HCT116 (cell line): ENCODE measurements at regions not wholly inside any gene's neighbourhood (a gene's known extent, or its start where the extent isn't known, plus 50 kb on each side); places are given as distances from the start of the nearest gene placed in this dataset.

Experiments used
- ATAC-seq: fragments of 200-7000 bp; cut with Tn5 transposase; 2 replicates; pipeline ENCODE4 v1.9.1; 2020; ENCODE audit warnings: mild to moderate bottlenecking, moderate library complexity
- BruUV-seq: library from RNA; stranded (reverse); fragments of 400-500 nt; replicated peaks from 2 replicates; lab custom pipeline; 2021; lab: Mats Ljungman, UMichigan
- CTCF ChIA-PET: fragments of 300-600 bp; sonication (Branson Sonifier 250); formaldehyde crosslinking; loops from one replicate; lab custom pipeline; 2021; ENCODE audit warnings: antibody characterized with exemption; lab: Charles Lee
- POLR2A ChIA-PET: fragments of 300-600, 350-600 bp; sonication (Branson Sonifier 250); formaldehyde crosslinking; loops from one replicate; lab custom pipeline; 2021; ENCODE audit warnings: antibody characterized with exemption; lab: Charles Lee
- RAD21 ChIA-PET, 2 experiments: fragments of 300-600 bp; sonication (Branson Sonifier 250); formaldehyde crosslinking; loops; one replicate each; lab custom pipeline; 2023; ENCODE audit warnings: low total read pairs in 2 of 2; ENCODE audit not compliant: uncharacterized antibody in 2 of 2, unreplicated experiment in 2 of 2, low non-redundant PET in 1 of 2; lab: Charles Lee
- DNase-seq: peaks from one replicate; pipeline ENCODE4 v3.0.0-alpha.2; 2010; ENCODE audit warnings: low read depth, low spot score
- H2AFZ ChIP-seq: fragments of 200-600 bp; shearing (Covaris generic), sonication (generic); 2 replicates; pipeline ENCODE4 v1.6.1; 2017; ENCODE audit warnings: low read depth, mixed run types, mixed read lengths, antibody characterized with exemption, low read length; ENCODE audit not compliant: poor library complexity, severe bottlenecking
- H3K27ac ChIP-seq: 2 replicates; pipeline ENCODE4 v1.5.1; 2012; ENCODE audit warnings: low read depth, low read length
- H3K27me3 ChIP-seq: fragments of 200-600 bp; sonication (generic); 2 replicates; pipeline ENCODE4 v1.6.1; 2016; ENCODE audit warnings: mixed run types, low read length, mixed read lengths; ENCODE audit not compliant: insufficient read depth
- H3K36me3 ChIP-seq, 2 experiments: fragments of 200-500 bp in 1 of 2; fragments of 200-600 bp in 1 of 2; sonication (Bioruptor generic) in 1 of 2; sonication (generic) in 1 of 2; 2 replicates each; pipeline versions ENCODE4 v1.5.1 to v1.6.1; 2014 to 2016; ENCODE audit warnings: low read length in 2 of 2, inconsistent platforms in 1 of 2, mixed read lengths in 1 of 2, mixed run types in 1 of 2; ENCODE audit not compliant: insufficient read depth in 2 of 2, control insufficient read depth in 1 of 2
- H3K4me1 ChIP-seq, 2 experiments: fragments of 200-600 bp in 1 of 2; sonication (generic) in 1 of 2; 2 replicates each; pipeline versions ENCODE4 v1.5.1 to v1.6.1; 2012 to 2017; ENCODE audit warnings: low read length in 2 of 2, inconsistent platforms in 1 of 2, mild to moderate bottlenecking in 1 of 2, mixed read lengths in 1 of 2, mixed run types in 1 of 2, moderate library complexity in 1 of 2; ENCODE audit not compliant: insufficient read depth in 2 of 2, control insufficient read depth in 1 of 2
- H3K4me2 ChIP-seq: fragments of 200-600 bp; sonication (generic); 2 replicates; pipeline ENCODE4 v1.6.1; 2017; ENCODE audit warnings: mixed run types, low read length, mixed read lengths
- H3K4me3 ChIP-seq, 2 experiments: fragments of 200-600 bp in 1 of 2; sonication (generic) in 1 of 2; replicated peaks in 1 of 2; 2 replicates each; pipeline ENCODE4 v1.5.1; 2011 to 2016; ENCODE audit warnings: low read length in 2 of 2, control low read depth in 1 of 2, low read depth in 1 of 2, mild to moderate bottlenecking in 1 of 2, mixed read lengths in 1 of 2, mixed run types in 1 of 2
- H3K79me2 ChIP-seq: fragments of 200-600 bp; sonication (generic); 2 replicates; pipeline ENCODE4 v1.6.1; 2017; ENCODE audit warnings: mild to moderate bottlenecking, mixed run types, low read length, moderate library complexity, mixed read lengths; ENCODE audit not compliant: insufficient read depth
- H3K9ac ChIP-seq: fragments of 200-600 bp; sonication (generic); 2 replicates; pipeline ENCODE4 v1.6.1; 2016; ENCODE audit warnings: low read length, mixed read lengths
- H3K9me2 ChIP-seq: fragments of 200-600 bp; sonication (generic), shearing (Covaris generic); 2 replicates; pipeline ENCODE4 v1.6.1; 2017; ENCODE audit warnings: mixed run types, mild to moderate bottlenecking, moderate library complexity; ENCODE audit not compliant: insufficient read depth
- H3K9me3 ChIP-seq, 2 experiments: fragments of 200-500 bp in 1 of 2; fragments of 200-600 bp in 1 of 2; sonication (Bioruptor generic) in 1 of 2; sonication (generic) in 1 of 2; 2 replicates each; pipeline ENCODE4 v1.6.1; 2014 to 2017; ENCODE audit warnings: low read length in 2 of 2, mixed read lengths in 2 of 2, inconsistent platforms in 1 of 2, low read depth in 1 of 2, mild to moderate bottlenecking in 1 of 2, mixed run types in 1 of 2, moderate library complexity in 1 of 2; ENCODE audit not compliant: control insufficient read depth in 1 of 2, insufficient read depth in 1 of 2
- H4K20me1 ChIP-seq: fragments of 200-600 bp; sonication (generic), shearing (Covaris generic); 2 replicates; pipeline ENCODE4 v1.6.1; 2017; ENCODE audit warnings: mixed run types, mild to moderate bottlenecking, moderate library complexity; ENCODE audit not compliant: insufficient read depth
- CBX3 ChIP-seq: IDR thresholded peaks from 2 replicates; pipeline ENCODE4 v1.6.1; 2012; ENCODE audit warnings: low read depth
- CEBPB ChIP-seq: IDR thresholded peaks from 2 replicates; pipeline ENCODE4 v1.6.1; 2012; ENCODE audit warnings: low read depth
- EGR1 ChIP-seq: IDR thresholded peaks from 2 replicates; pipeline ENCODE4 v1.6.1; 2012; ENCODE audit warnings: low read depth
- ELF1 ChIP-seq: IDR thresholded peaks from 2 replicates; pipeline ENCODE4 v1.6.1; 2012; ENCODE audit warnings: low read depth, borderline replicate concordance
- EZH2 ChIP-seq: fragments of 200-600 bp; sonication (generic); IDR thresholded peaks from 2 replicates; pipeline ENCODE4 v1.6.1; 2017; ENCODE audit warnings: antibody characterized with exemption, mixed run types
- JUND ChIP-seq: IDR thresholded peaks from 2 replicates; pipeline ENCODE4 v1.6.1; 2012
- MAX ChIP-seq: IDR thresholded peaks from 2 replicates; pipeline ENCODE4 v1.6.1; 2012
- POLR2A ChIP-seq: IDR thresholded peaks from 2 replicates; pipeline ENCODE4 v1.7.0; 2011; ENCODE audit warnings: borderline replicate concordance; ENCODE audit not compliant: insufficient read depth, insufficient read length; ENCODE audit errors: extremely low read depth
- POLR2AphosphoS5 ChIP-seq: IDR thresholded peaks from 2 replicates; pipeline ENCODE4 v1.6.1; 2011; ENCODE audit warnings: mild to moderate bottlenecking, low read depth, low read length, moderate library complexity
- RAD21 ChIP-seq: IDR thresholded peaks from 2 replicates; pipeline ENCODE4 v1.6.1; 2012; ENCODE audit warnings: low read depth, mild to moderate bottlenecking
- REST ChIP-seq: IDR thresholded peaks from 2 replicates; pipeline ENCODE4 v1.6.1; 2012; ENCODE audit warnings: low read depth
- SIN3A ChIP-seq: IDR thresholded peaks from 2 replicates; pipeline ENCODE4 v1.6.1; 2012; ENCODE audit warnings: low read depth
- SRF ChIP-seq: IDR thresholded peaks from 2 replicates; pipeline ENCODE4 v1.6.1; 2012; ENCODE audit warnings: low read depth
- YY1 ChIP-seq: IDR thresholded peaks from 2 replicates; pipeline ENCODE4 v1.6.1; 2011; ENCODE audit warnings: low read length, low read depth, moderate library complexity, mild to moderate bottlenecking; ENCODE audit not compliant: insufficient replicate concordance; ENCODE audit errors: extremely low read depth
- ZBTB33 ChIP-seq: IDR thresholded peaks from 2 replicates; pipeline ENCODE4 v1.6.1; 2011; ENCODE audit warnings: mild to moderate bottlenecking, low read length, moderate library complexity; ENCODE audit not compliant: insufficient replicate concordance; ENCODE audit errors: extremely low read depth
- ZFX ChIP-seq: fragments of 450-650 bp; IDR thresholded peaks from 2 replicates; pipeline ENCODE4 v1.6.1; 2017
- ZNF274 ChIP-seq: fragments of 200-500 bp; sonication (Bioruptor generic); IDR thresholded peaks from 2 replicates; pipeline ENCODE4 v1.6.1; 2014; ENCODE audit warnings: mild to moderate bottlenecking, low read depth, low read length, inconsistent platforms
- intact Hi-C: fragments of 100-400 bp; cut with micrococcal nuclease; formaldehyde crosslinking; loops from 2 replicates; pipeline ENCODE4 v1.10.0; 2022
- TF ChIP-seq, protein P1 (sequence below): IDR thresholded peaks from 2 replicates; pipeline ENCODE4 v1.6.1; 2012

DNA sequence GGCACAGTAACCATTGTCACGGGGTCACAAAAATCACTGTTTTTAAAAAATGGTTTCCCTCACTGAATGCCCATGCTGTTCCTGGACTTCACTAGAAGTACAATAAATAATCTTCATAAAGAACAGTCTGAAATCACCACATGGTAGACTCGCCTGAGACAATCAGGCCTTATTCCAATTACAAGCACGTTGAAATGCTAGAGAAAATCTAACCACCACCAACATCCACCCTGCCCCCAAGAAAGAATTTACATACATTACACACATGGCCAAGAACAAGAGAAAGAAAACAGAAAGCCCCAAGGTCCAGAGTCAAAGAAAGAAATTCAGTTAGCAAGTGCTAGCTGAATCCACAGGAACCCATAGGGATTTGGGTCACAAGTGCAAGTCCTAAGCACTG lies 107.0 kb upstream of the ERG start:
- Histone ChIP-seq H3K9me3 (no peaks in the 10 kb centered on the region), H2AFZ (no peak overlapping the region), H3K27ac (no peak overlapping the region), H3K36me3 (no peaks in the 10 kb centered on the region), H3K27me3 (peaks cover 52% of the 10 kb centered on the region), H3K4me1 (no peaks in the 10 kb centered on the region), H3K9ac (no peak overlapping the region), H3K79me2 (no peaks in the 10 kb centered on the region), H4K20me1 (no peaks in the 10 kb centered on the region), H3K9me2 (no peaks in the 10 kb centered on the region), H3K4me2 (no peak overlapping the region), H3K4me3 (no peak overlapping the region)
- BruUV-seq, result no TSS peak
- DNase-seq (no peak), ATAC-seq (no peak)
- ChIA-PET RAD21 (no interaction called here), POLR2A (no interaction called here), CTCF (no interaction called here)
- TF ChIP-seq ZBTB33 (no peak), SIN3A (no peak), REST (no peak), CEBPB (no peak), YY1 (no peak), POLR2A (no peak), SRF (no peak), CBX3 (no peak), POLR2AphosphoS5 (no peak), JUND (no peak), MAX (no peak), RAD21 (no peak), EZH2 (no peak), ZNF274 (no peak), ZFX (no peak), EGR1 (no peak), ELF1 (no peak)
- TF ChIP-seq, protein P1, sequence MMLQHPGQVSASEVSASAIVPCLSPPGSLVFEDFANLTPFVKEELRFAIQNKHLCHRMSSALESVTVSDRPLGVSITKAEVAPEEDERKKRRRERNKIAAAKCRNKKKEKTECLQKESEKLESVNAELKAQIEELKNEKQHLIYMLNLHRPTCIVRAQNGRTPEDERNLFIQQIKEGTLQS, result no peak
- intact Hi-C loops, result no loop called here
